GM06990 (cell line): ENCODE measurements at regions not wholly inside any gene's neighbourhood (a gene's known extent, or its start where the extent isn't known, plus 50 kb on each side); places are given as distances from the start of the nearest gene placed in this dataset.

Experiments
- DNase-seq: peaks from one replicate; pipeline ENCODE4 v3.0.0-alpha.2; 2011; ENCODE audit not compliant: insufficient read length; ENCODE audit errors: extremely low read depth
- H3K27me3 ChIP-seq: replicated peaks from 2 replicates; pipeline ENCODE4 v1.6.0; 2011; ENCODE audit warnings: low read length; ENCODE audit not compliant: control insufficient read depth, insufficient read depth
- H3K36me3 ChIP-seq: 2 replicates; pipeline ENCODE4 v1.5.1; 2011; ENCODE audit warnings: low read length; ENCODE audit not compliant: control insufficient read depth, insufficient read depth
- H3K4me3 ChIP-seq: replicated peaks from 2 replicates; pipeline ENCODE4 v1.5.1; 2011; ENCODE audit warnings: low read depth, mild to moderate bottlenecking, control low read depth, low read length
- TF ChIP-seq, protein P1 (sequence below): IDR thresholded peaks from 2 replicates; pipeline ENCODE4 v1.5.1; 2011; ENCODE audit warnings: low read length, control low read depth, mild to moderate bottlenecking, inconsistent platforms; ENCODE audit not compliant: insufficient read depth, poor library complexity, severe bottlenecking

DNA sequence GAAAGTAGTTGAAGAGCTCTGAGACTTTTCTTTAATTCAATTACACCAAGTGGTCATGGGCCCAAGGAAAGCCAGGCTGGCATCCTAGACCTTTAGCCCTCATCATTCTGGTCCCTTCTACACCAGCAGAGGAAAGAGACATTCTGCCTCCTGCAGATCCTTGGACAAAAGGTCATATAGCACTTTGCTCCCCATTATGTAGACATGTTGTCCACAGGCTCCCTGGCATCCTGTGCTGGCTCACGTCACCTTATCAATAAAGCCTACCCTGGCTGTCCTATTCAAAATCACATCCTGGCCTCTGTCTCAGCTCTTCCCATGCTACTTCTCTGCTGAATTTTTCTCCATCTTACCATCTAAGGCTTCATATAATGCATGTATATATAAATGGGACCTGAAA, 61.6 kb upstream of the MAF start:
- H3K36me3 ChIP-seq, result no peaks in the 10 kb centered on the region

DNA sequence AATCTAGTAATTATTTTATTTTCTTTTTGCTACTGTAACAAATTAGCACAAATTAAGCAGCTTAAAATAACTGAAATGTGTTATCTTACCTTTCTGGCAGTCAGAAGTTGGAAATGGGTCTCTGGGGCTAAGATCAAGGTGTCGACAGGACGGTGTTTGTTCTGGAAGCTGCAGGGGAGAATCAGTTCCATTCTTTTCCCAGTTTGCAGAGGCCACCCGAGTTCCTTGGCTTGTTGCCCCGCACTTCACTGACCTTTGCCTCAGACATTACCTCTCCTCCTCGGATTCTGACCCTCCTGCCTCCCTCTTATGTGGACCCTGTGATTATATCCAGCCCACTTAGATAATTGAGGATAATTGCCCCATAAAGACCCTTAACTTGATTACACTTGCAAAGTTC, 61.0 kb upstream of the MAF start:
- no peaks in the 10 kb centered on the region for H3K36me3 ChIP-seq
- DNase-seq, result no peak
- TF ChIP-seq, protein P1, sequence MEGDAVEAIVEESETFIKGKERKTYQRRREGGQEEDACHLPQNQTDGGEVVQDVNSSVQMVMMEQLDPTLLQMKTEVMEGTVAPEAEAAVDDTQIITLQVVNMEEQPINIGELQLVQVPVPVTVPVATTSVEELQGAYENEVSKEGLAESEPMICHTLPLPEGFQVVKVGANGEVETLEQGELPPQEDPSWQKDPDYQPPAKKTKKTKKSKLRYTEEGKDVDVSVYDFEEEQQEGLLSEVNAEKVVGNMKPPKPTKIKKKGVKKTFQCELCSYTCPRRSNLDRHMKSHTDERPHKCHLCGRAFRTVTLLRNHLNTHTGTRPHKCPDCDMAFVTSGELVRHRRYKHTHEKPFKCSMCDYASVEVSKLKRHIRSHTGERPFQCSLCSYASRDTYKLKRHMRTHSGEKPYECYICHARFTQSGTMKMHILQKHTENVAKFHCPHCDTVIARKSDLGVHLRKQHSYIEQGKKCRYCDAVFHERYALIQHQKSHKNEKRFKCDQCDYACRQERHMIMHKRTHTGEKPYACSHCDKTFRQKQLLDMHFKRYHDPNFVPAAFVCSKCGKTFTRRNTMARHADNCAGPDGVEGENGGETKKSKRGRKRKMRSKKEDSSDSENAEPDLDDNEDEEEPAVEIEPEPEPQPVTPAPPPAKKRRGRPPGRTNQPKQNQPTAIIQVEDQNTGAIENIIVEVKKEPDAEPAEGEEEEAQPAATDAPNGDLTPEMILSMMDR, result no peak
- no peaks in the 10 kb centered on the region for H3K27me3 ChIP-seq
- no peak overlapping the region for H3K4me3 ChIP-seq

More for the DNA sequence above, 61.6 kb upstream of the MAF start:
- TF ChIP-seq, protein P1, result no peak
- no peak for DNase-seq
- no peak overlapping the region for H3K4me3 ChIP-seq
- H3K27me3 ChIP-seq, result no peaks in the 10 kb centered on the region

GRCh38 chr16:79659344-79659743, 58.8 kb upstream of the MAF start:
- H3K36me3 ChIP-seq, result no peaks in the 10 kb centered on the region
- no peaks in the 10 kb centered on the region; the same call in 1 of the 2 replicates for H3K27me3 ChIP-seq
- TF ChIP-seq, protein P1, result no peak
- no peak for DNase-seq
- H3K4me3 ChIP-seq, result no peak overlapping the region

DNA sequence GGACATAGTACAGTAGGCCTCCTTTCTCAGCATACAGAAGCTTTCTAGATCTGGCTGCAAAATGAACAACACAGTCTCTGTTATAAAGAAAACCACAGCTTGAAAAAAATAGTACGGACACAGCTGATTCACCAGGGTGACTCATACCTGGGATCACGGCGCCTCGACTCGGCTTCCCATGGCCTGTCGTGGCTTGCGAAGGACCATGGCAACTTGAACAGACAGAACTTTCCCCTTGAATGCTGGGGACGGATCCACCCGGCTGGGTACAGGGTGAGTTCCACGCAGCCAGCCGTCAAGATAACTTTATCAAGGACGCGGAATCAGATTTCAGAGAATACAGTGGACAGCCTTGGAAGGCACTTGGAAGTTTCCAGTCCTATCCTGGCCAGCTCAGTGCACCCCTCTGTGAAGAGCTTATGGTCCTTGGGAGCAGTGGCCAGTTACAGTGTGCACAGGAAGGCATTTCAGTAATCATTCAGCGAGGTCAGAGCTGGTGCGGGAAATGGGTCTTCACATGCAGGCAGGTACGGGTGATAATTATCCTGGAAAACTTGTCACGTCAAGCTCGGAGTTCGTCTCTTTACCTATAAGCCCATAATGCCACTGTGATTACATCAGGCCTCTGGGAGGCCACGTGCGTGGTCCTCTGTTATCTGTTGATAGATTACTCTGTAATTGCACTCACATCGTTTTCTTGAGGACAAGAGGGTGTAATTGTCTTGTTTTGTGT, 57.9 kb upstream of the MAF start:
- TF ChIP-seq, protein P1, result no peak
- Histone ChIP-seq H3K27me3 (no peaks in the 10 kb centered on the region; the same call in 1 of the 2 replicates), H3K36me3 (no peaks in the 10 kb centered on the region), H3K4me3 (no peak overlapping the region)
- no peak for DNase-seq

DNA sequence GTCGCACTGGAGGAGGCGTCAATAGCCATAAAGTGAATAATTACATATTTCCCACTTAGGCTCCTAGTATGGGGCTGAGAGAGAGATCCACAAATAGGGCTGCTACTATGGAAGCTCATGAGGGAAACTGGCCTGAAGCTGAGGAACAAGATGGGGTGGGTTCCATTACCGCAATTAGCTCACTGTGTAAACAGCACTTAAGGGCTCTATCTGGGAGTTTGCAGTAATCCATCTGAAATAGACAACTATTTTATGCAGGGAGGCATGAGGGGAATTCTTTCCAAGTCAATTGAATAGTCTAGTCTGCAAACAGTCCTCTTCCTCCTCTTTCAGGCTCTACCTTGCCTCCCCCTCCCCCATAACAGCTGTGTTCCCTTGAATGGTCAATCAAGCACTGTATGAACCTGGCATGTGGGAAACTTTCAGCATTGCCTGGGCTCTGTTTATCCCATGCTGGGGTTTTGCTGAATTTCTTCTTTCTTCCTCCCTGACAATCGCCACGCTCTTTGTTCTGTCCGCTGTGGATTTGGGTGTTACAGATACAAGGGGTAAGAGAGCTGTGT, 56.1 kb upstream of the MAF start:
- no peaks in the 10 kb centered on the region for H3K36me3 ChIP-seq
- DNase-seq, result no peak
- H3K4me3 ChIP-seq, result no peak overlapping the region
- no peaks in the 10 kb centered on the region; the same call in 1 of the 2 replicates for H3K27me3 ChIP-seq
- TF ChIP-seq, protein P1, result no peak
